SK-N-SH (cell line): ENCODE measurements at regions not wholly inside any gene's neighbourhood (a gene's known extent, or its start where the extent isn't known, plus 50 kb on each side); places are given as distances from the start of the nearest gene placed in this dataset.
A peak's percentile ranks its signal among the peaks of the same experiment; 100 is the strongest.

Experiments used
- CTCF ChIA-PET: fragments of 300-600, 350-600 bp; formaldehyde crosslinking; extraction: SDS; loops from one replicate; lab custom pipeline; 2021; lab: Yijun Ruan, JAX
- POLR2A ChIA-PET: fragments of 350-600 bp; sonication (Branson Sonifier 250); formaldehyde crosslinking; extraction: SDS; loops from one replicate; lab custom pipeline; 2020; ENCODE audit warnings: antibody characterized with exemption, inconsistent platforms; lab: Yijun Ruan, JAX
- DNase-seq: peaks from one replicate; pipeline ENCODE4 v3.0.0; 2012
- H2AFZ ChIP-seq: fragments of 200-600 bp; sonication (generic); 2 replicates; pipeline ENCODE4 v1.8.1; 2016; ENCODE audit warnings: antibody characterized with exemption, mild to moderate bottlenecking, low read depth
- H3F3A ChIP-seq: fragments of 200-600 bp; sonication (generic); replicated peaks from 2 replicates; pipeline ENCODE3; 2016; ENCODE audit warnings: antibody characterized with exemption, mild to moderate bottlenecking; ENCODE audit not compliant: insufficient read depth
- H3K27ac ChIP-seq, 2 experiments: fragments of 200-500 bp in 1 of 2; fragments of 200-600 bp in 1 of 2; sonication (Bioruptor generic) in 1 of 2; sonication (generic), shearing (Covaris generic) in 1 of 2; 2 replicates each; pipeline versions ENCODE4 v1.5.1 to v1.6.1; 2014 to 2016; ENCODE audit warnings: low read depth in 2 of 2, inconsistent platforms in 1 of 2, low read length in 1 of 2, mild to moderate bottlenecking in 1 of 2, mixed read lengths in 1 of 2
- H3K27me3 ChIP-seq: fragments of 200-600 bp; sonication (generic), shearing (Covaris generic); 2 replicates; pipeline ENCODE4 v1.6.1; 2016; ENCODE audit warnings: mixed run types; ENCODE audit not compliant: insufficient read depth
- H3K36me3 ChIP-seq, 2 experiments: fragments of 200-500 bp in 1 of 2; fragments of 200-600 bp in 1 of 2; sonication (Bioruptor generic) in 1 of 2; sonication (generic) in 1 of 2; replicated peaks in 1 of 2; 2 replicates each; pipeline versions ENCODE3 to v1.5.1; 2014 to 2016; ENCODE audit warnings: low read length in 1 of 2, mild to moderate bottlenecking in 1 of 2; ENCODE audit not compliant: insufficient read depth in 2 of 2, control insufficient read depth in 1 of 2
- H3K4me1 ChIP-seq, 2 experiments: fragments of 200-500 bp in 1 of 2; fragments of 200-600 bp in 1 of 2; sonication (Bioruptor generic) in 1 of 2; sonication (generic), shearing (Covaris generic) in 1 of 2; 2 replicates each; pipeline versions ENCODE4 v1.5.1 to v1.6.1; 2014 to 2016; ENCODE audit warnings: low read depth in 1 of 2, low read length in 1 of 2, mixed run types in 1 of 2; ENCODE audit not compliant: insufficient read depth in 2 of 2, control insufficient read depth in 1 of 2
- H3K4me2 ChIP-seq: fragments of 200-600 bp; sonication (generic), shearing (Covaris generic); 2 replicates; pipeline ENCODE4 v1.6.1; 2017; ENCODE audit warnings: mixed run types
- H3K4me3 ChIP-seq, 2 experiments: fragments of 200-500 bp in 1 of 2; fragments of 200-600 bp in 1 of 2; sonication (Bioruptor generic) in 1 of 2; sonication (generic), shearing (Covaris generic) in 1 of 2; 2 replicates each; pipeline versions ENCODE4 v1.5.1 to v1.8.1; 2014 to 2016; ENCODE audit warnings: low read depth in 2 of 2, inconsistent platforms in 1 of 2, low read length in 1 of 2, mild to moderate bottlenecking in 1 of 2, mixed read lengths in 1 of 2, moderate library complexity in 1 of 2
- H3K79me2 ChIP-seq: fragments of 200-600 bp; sonication (generic); 2 replicates; pipeline ENCODE4 v1.8.1; 2017; ENCODE audit warnings: mild to moderate bottlenecking; ENCODE audit not compliant: insufficient read depth
- H3K9ac ChIP-seq: fragments of 200-600 bp; sonication (generic); 2 replicates; pipeline ENCODE4 v1.6.1; 2017; ENCODE audit warnings: mixed run types
- H3K9me2 ChIP-seq: fragments of 200-600 bp; sonication (generic); 2 replicates; pipeline ENCODE4 v1.6.1; 2017; ENCODE audit warnings: mixed run types
- H3K9me3 ChIP-seq: fragments of 200-600 bp; sonication (generic); 2 replicates; pipeline ENCODE4 v1.6.1; 2017; ENCODE audit warnings: mixed run types, mild to moderate bottlenecking, moderate library complexity
- H4K20me1 ChIP-seq: fragments of 200-600 bp; sonication (generic); 2 replicates; pipeline ENCODE4 v1.6.1; 2017; ENCODE audit warnings: mild to moderate bottlenecking, mixed run types; ENCODE audit not compliant: insufficient read depth
- CHD2 ChIP-seq: fragments of 150-350 bp; IDR thresholded peaks from 2 replicates; pipeline ENCODE4 v1.6.1; 2018; ENCODE audit warnings: low read length; ENCODE audit not compliant: partially characterized antibody
- EP300 ChIP-seq, 2 experiments: IDR thresholded peaks; 2 replicates each; pipeline versions ENCODE4 v1.4.0 to v1.6.1; 2012; ENCODE audit warnings: borderline replicate concordance in 1 of 2, low read depth in 1 of 2, low read length in 1 of 2
- FOSL2 ChIP-seq: IDR thresholded peaks from 2 replicates; pipeline ENCODE4 v1.4.0; 2012; ENCODE audit warnings: low read depth, mild to moderate bottlenecking, moderate library complexity, borderline replicate concordance
- FOXJ3 ChIP-seq: sonication (generic); formaldehyde crosslinking; IDR thresholded peaks from 2 replicates; pipeline ENCODE4 v1.5.1; 2020; ENCODE audit warnings: mild to moderate bottlenecking, missing genetic modification reagents
- FOXM1 ChIP-seq: IDR thresholded peaks from 2 replicates; pipeline ENCODE4 v1.4.0; 2012; ENCODE audit warnings: low read depth, mild to moderate bottlenecking
- GABPA ChIP-seq: IDR thresholded peaks from 2 replicates; pipeline ENCODE4 v1.4.0; 2012; ENCODE audit warnings: low read depth, mild to moderate bottlenecking
- GATA2 ChIP-seq: sonication (generic); formaldehyde crosslinking; IDR thresholded peaks from 2 replicates; pipeline ENCODE4 v1.5.0; 2020; ENCODE audit warnings: mild to moderate bottlenecking, missing genetic modification reagents
- MAX ChIP-seq: IDR thresholded peaks from 2 replicates; pipeline ENCODE4 v1.4.0; 2012; ENCODE audit warnings: low read depth
- MXI1 ChIP-seq: IDR thresholded peaks from 2 replicates; pipeline ENCODE4 v1.6.1; 2012; ENCODE audit warnings: mild to moderate bottlenecking, low read depth, low read length, improper control_type of control experiment
- NFIC ChIP-seq: IDR thresholded peaks from 2 replicates; pipeline ENCODE4 v1.4.0; 2012; ENCODE audit warnings: borderline replicate concordance
- PBX3 ChIP-seq: IDR thresholded peaks from 2 replicates; pipeline ENCODE4; 2012
- RAD21 ChIP-seq: IDR thresholded peaks from 2 replicates; pipeline ENCODE4 v1.6.1; 2012; ENCODE audit warnings: mild to moderate bottlenecking, low read length
- RCOR1 ChIP-seq: fragments of 150-350 bp; IDR thresholded peaks from 2 replicates; pipeline ENCODE4 v1.6.1; 2017; ENCODE audit warnings: antibody characterized with exemption, low read length
- RFX5 ChIP-seq: IDR thresholded peaks from 2 replicates; pipeline ENCODE4 v1.6.1; 2012; ENCODE audit warnings: mild to moderate bottlenecking, improper control_type of control experiment, low read length
- TCF12 ChIP-seq: IDR thresholded peaks from 2 replicates; pipeline ENCODE4 v1.4.0; 2012
- TEAD4 ChIP-seq: IDR thresholded peaks from 2 replicates; pipeline ENCODE4 v1.4.0; 2012; ENCODE audit warnings: mild to moderate bottlenecking, borderline replicate concordance; ENCODE audit not compliant: insufficient read depth
- USF1 ChIP-seq: IDR thresholded peaks from 2 replicates; pipeline ENCODE4 v1.4.0; 2012; ENCODE audit warnings: low read depth, borderline replicate concordance
- USF2 ChIP-seq: fragments of 150-350 bp; IDR thresholded peaks from 2 replicates; pipeline ENCODE4 v1.6.1; 2017; ENCODE audit warnings: antibody characterized with exemption, low read length, low read depth, borderline replicate concordance
- YY1 ChIP-seq: IDR thresholded peaks from 2 replicates; pipeline ENCODE4 v1.4.0; 2012; ENCODE audit warnings: low read depth, mild to moderate bottlenecking
- ZBTB33 ChIP-seq: IDR thresholded peaks from 2 replicates; pipeline ENCODE4 v1.4.0; 2012; ENCODE audit warnings: low read depth, borderline replicate concordance
- WGBS: methylation state at CpG from one replicate; pipeline ENCODE4 v1.1.6; 2017; ENCODE audit warnings: low lambda C conversion rate; 5-methylcytosine and 5-hydroxymethylcytosine counted together

GRCh38 chr13:109297628-109298027 is 488.8 kb downstream of the IRS2 start (continued):
- TF ChIP-seq GATA2 (CRISPR knock-in tag) (no peak), TCF12 (peak; percentile 62), EP300 (IDR thresholded peaks at IDR 0.05; ENCODE audit: borderline replicate concordance in 1 of 2, low read depth in 1 of 2, low read length in 1 of 2) (peak; percentile 48 to 66; a peak in 3 of 4 replicates), GABPA (no peak), TEAD4 (no peak), RAD21 (peak; percentile 25; the same call in 1 of the 2 replicates), ZBTB33 (no peak), PBX3 (peak; percentile 50; the same call in 1 of the 2 replicates), USF2 (no peak), FOXJ3 (CRISPR knock-in tag) (no peak), YY1 (no peak), RCOR1 (no peak), CHD2 (no peak), FOSL2 (peak; percentile 55)

- H3K79me2 ChIP-seq: no peaks in the 10 kb centered on the region
- no peak for TF ChIP-seq GABPA
- no peak for TF ChIP-seq USF1
- TF ChIP-seq USF2: no peak
- no peak for TF ChIP-seq GATA2 (CRISPR knock-in tag)
- TF ChIP-seq CHD2: no peak
- TF ChIP-seq RFX5: no peak
- no peak for TF ChIP-seq RAD21
- TF ChIP-seq MAX: no peak
- no peak for TF ChIP-seq NFIC
- no peak for TF ChIP-seq FOXM1
- no peak for TF ChIP-seq EP300 (IDR thresholded peaks at IDR 0.05; ENCODE audit: borderline replicate concordance in 1 of 2, low read depth in 1 of 2, low read length in 1 of 2)
- no peak for TF ChIP-seq RCOR1
- no peak for TF ChIP-seq MXI1
- H3K36me3 ChIP-seq: no peaks in the 10 kb centered on the region
- CTCF ChIA-PET: no interaction called here
- H4K20me1 ChIP-seq: no peaks in the 10 kb centered on the region
- no peak overlapping the region for H3K9ac ChIP-seq
- H3K27ac ChIP-seq: no peak overlapping the region
- no peaks in the 10 kb centered on the region; a peak in 2 of 4 replicates for H3K4me1 ChIP-seq
- H3K27me3 ChIP-seq: no peaks in the 10 kb centered on the region
- POLR2A ChIA-PET: no interaction called here
- no peaks in the 10 kb centered on the region for H3K9me3 ChIP-seq
- no peak overlapping the region for H3K4me3 ChIP-seq
- peaks cover 9% of the 10 kb centered on the region for H3F3A ChIP-seq
- no peaks in the 10 kb centered on the region for H3K9me2 ChIP-seq
- H3K4me2 ChIP-seq: no peak overlapping the region
- 93% methylated on average over 2 of the region's 3 CpGs for WGBS
- DNase-seq: no peak
- no peak overlapping the region for H2AFZ ChIP-seq
Observed at GRCh38 chr13:109293166-109293565, 493.2 kb downstream of the IRS2 start.
